GM18870 (cell line): ENCODE measurements at regions not wholly inside any gene's neighbourhood (a gene's known extent, or its start where the extent isn't known, plus 50 kb on each side); places are given as distances from the start of the nearest gene placed in this dataset.

Source experiments
- ATAC-seq: cut with Tn5 transposase; IDR thresholded peaks from one replicate; pipeline ENCODE4 v1.9.1; 2021; ENCODE audit warnings: moderate library complexity; ENCODE audit not compliant: unreplicated experiment

DNA sequence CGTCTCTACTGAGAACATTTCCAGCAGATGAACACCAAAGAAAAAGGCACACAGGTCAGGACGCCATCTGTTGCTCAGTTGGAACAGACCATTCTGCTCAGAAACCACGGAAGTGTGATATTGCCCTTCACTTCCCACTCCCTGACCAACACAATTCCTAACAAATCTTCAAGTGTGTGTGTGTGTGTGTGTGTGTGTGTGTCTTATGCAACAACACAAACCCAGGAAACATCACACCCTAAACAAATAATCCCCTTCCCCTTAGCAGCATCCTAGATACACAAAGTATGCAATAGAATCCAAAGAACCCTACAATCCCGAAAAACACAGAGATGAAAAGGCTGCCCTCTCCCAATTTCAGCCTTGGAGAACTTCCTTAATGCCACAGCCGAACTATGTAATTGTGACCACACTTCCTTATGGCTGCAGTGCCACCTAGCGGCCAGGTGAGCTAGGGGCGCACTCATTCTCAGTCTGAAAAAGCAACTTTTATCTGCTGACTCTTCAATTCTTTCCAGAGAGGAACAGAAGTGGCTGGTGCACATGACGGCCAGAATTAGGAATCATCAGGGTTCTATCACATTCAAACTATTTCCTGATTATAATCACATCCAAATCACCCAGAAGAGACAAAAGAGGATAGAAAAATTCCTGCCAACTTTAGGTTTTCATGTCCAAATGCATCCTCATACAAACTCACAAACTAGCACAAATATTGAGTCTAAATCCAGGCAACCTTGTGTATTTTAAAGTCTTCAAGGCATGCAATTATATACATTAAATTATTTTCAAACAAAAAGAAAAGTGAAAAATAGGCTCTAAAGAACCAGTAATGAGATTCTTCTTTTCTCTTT is 164.9 kb downstream of the DHX15 start:
- ATAC-seq: peak; percentile 88

DNA sequence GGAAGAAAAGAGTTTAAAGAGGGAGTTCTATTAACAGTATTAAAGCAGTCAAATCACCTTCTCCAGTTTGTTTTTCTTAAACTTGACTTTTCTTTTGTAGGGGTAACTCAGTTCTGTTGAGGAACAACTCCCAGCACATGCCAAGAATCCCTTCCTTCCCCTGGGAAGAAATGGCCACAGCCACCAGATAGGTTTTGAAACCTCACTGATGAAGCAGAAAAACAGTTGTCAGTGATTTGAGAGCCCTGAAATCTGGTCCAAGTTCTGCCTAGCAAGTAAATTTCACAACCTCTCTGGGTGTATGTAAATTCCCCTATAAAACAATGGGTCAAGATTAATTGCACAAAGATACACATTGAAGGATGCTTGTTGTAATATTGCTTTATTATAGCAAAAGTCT is 167.1 kb downstream of the DHX15 start:
- ATAC-seq: no peak

- no peak for ATAC-seq
Observed at GRCh38 chr4:24416293-24416692, 168.1 kb downstream of the DHX15 start.

DNA sequence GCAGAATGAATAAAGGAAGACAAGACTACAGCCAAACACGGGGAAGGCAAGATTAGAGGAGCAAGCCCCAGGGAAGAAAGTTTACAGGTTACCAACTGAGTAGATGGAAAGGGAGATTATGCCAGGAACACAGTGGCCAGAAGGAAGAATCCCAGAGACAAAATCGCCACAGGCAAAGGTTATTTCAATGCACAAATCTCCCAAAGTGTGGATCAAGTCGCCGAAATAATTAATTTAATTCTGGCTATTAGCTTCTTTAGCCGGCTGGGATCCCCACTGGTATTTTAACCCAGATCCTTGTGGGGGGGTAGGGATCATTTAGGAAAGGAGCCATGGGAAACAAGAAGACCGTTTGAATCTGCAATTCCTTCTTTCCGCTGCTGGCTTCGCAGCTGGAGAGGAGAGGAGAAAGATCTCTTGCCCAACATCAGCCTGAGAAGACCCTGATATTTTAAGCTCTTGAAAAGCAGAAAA is 171.0 kb downstream of the DHX15 start:
- no peak for ATAC-seq

DNA sequence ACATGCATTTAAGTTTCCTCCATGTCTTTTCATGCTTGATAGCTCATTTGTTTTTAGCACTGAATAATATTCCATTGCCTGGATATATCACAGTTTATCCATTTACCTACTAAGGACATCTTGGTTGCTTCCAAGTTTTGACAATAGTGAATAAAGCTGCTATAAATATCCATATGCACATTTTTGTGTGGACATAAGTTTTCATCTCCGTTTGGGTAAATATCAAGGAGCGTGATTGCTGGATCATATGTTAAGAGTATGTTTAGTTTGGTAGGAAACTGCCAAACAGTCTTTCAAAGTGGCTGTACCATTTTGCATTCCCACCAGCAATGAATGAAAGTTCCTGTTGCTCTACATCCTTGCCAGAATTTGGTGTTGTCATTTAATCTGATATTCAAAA is 172.5 kb downstream of the DHX15 start:
- no peak for ATAC-seq

DNA sequence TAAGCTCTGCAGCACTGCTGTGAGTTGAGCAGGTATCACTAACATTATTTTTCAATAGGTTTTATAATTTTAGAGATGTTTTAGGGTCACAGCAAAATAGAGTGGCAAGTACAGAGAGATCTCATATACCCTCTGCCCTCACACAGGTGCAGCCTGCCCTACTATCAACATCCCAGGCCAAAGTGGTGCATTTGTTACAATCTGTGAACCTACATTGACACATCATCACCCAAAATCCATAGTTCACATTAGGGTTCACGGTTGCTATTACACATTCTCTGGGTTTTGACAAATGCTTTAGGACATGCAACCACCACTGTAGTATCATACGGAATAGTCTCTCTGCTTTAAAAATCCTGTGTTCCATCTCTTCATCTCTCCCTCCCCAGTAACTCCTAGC is 173.1 kb downstream of the DHX15 start:
- no peak for ATAC-seq

DNA sequence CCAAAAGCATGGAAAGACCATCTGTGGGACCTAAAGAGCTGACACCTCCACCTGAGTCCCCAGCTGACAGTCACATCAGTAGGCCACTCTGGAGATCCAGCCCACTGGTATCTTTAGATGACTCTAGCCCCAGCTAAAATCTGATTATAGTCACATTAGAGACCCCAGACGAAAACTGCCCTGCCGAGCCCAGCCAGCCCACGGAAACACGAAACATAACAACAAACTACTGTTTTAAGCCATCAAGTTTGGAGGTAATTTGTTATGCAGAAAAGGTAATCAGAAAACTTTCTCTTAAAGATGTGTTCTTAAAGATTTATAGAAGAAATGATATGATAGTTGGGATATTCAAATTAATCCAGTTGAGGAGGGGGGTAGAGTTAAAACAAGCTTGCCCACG is 175.7 kb downstream of the DHX15 start:
- no peak for ATAC-seq

- no peak for ATAC-seq
Observed at GRCh38 chr4:24405926-24406325, 178.4 kb downstream of the DHX15 start.

GRCh38 chr4:24405341-24405740 is 179.0 kb downstream of the DHX15 start:
- no peak for ATAC-seq

- ATAC-seq: no peak
Observed at GRCh38 chr4:24404281-24404680, 180.1 kb downstream of the DHX15 start.

DNA sequence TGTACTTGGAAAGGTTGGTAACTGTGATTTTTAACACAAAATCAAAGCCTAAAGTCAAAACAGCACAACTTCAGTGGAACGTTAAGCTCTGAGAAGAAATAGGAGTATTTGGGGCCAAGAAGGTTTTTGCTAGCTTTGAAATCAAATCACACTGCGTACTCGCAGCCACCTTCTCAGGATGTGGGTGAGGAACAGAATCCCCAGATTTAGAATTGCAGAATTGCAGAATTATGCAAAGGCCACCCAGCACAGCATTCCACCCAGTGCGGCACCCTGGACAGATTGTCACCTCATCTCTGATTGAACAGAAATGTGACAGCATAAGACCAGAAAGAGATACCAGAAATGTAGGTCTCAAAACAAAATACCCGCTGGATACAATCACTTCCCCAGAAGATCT is 181.1 kb downstream of the DHX15 start:
- ATAC-seq: no peak

DNA sequence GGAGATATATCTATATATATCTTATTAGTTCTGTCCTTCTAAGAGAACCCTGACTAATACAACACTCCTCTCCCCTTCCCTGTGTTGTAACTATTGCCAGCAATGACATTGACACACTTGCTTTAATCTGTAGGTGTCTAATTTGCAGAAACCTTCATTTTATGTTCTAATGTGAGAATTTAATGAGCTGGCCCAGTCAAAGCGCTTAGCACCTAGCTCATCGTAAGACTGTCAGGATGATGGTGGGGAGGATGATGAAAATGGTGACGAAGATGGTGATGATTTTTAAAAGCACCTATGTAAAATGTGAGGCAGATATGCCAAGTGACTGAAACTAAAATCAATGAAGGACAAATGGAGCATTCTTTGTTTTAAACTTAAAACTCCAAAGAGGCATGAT is 183.8 kb downstream of the DHX15 start:
- no peak for ATAC-seq

DNA sequence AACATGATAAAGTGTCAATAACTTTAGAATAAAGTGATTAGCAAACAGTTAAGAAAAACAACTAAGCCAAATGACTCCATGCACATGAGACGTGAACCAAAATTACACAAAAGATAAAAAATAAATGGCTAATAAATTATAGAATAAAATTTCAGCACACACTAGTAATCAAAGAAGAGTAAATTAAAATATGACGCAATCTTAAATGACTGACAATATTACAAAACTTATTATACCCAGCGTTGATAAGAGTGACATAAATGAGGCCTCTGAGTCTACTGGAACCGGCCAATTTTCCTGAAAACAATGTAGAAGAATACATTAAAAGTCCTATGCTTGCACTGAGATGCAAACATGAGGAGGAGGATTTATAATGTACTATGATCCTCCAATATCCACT is 187.4 kb downstream of the DHX15 start:
- no peak for ATAC-seq

GRCh38 chr4:24395937-24396336 is 188.4 kb downstream of the DHX15 start:
- ATAC-seq: no peak

DNA sequence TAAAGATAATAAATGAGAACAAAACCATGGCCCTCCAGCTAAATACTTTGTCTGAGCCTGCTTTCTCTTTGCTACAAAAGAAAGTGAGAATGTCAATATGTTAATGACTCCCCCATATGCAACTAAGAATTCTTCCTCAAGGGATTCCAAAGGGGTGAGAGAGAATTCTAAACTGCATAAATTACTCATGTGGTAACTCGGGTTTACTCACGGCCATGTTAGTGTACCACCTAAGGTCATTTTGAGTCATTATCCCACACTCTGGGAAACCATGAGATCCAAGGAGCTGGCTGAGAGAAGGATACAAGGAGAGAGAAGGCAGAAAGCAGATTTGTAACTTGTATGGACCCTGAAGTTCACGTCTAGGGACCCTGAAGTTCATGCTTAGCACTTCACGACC is 190.3 kb downstream of the DHX15 start:
- ATAC-seq: no peak

GRCh38 chr4:24392613-24393012 is 191.7 kb downstream of the DHX15 start:
- no peak for ATAC-seq

DNA sequence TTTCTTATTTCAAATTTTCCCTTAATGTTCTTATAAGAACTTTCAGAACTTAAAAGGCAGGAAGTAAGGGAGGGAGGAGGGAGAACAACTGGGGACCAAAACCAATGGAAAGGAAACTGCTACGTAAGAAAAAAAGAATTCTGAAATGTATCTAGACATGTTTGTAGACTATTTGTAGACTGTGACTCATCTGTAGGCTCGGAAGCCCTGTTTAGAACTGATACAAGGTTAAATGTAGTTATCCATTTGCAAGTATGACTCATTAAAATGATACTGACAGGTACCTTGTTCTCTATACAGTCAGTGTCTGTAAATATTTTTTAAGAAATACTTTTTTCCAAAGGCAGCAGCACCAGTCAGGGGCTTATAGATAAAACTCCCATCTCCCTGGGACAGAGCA is 202.0 kb downstream of the DHX15 start:
- peak; percentile 100 for ATAC-seq

DNA sequence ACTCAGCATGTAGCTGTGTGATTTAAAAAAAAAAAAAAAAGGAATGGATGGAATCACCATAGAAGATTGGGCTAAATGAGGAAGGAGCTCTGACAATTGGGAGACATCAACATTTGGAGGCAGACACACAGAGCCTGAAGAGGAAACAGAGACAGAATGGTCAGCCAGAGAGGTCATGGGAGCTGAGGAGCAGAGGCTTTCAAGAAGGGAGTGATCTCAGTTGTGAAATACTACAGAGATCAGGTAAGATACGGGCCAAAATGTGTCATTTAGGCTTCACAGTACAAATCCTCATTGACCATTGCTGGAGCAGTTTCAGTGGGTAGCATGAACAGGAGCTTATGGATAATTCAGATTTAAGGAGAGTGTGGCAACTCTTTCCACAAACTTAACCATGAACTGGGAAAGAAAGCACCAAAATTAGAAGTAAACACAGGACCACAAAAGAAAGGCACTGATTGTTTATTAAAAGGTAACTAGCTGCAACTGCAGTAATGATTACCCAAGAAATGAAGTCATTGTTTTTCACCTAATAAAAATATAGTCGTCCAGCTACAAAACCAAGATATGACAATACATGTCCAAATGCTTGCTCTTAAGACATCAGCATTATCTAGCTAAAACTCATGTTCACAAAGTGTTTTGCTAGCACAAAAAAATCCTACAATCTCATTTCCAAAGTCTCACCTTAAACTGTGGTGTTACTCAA is 203.2 kb downstream of the DHX15 start:
- no peak for ATAC-seq

DNA sequence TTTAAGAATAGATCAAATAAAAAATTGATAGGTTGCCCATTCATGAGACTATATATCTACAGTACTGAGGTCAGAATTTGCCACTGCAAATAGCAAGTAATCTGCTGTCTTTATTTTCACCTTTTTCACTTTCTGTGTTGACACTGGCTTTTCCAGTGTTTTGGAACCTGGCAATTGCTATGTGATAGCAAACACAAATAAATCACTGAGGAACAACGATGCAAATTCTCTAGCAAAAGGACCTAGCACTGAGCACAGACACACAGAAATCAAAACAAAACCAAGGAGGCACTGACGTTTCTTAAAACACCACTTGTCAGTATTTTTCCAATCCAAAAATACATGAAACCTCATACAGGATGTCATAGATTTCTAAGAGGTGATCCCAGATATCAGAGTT is 210.7 kb downstream of the DHX15 start:
- no peak for ATAC-seq

- no peak for ATAC-seq
Observed at GRCh38 chr4:24372881-24373280, 211.5 kb downstream of the DHX15 start.

- ATAC-seq: no peak
Observed at GRCh38 chr4:24372341-24372740, 212.0 kb downstream of the DHX15 start.

GRCh38 chr4:24370421-24370820 is 213.9 kb downstream of the DHX15 start:
- no peak for ATAC-seq
